GM04503 (cell line): ENCODE measurements at regions not wholly inside any gene's neighbourhood (a gene's known extent, or its start where the extent isn't known, plus 50 kb on each side); places are given as distances from the start of the nearest gene placed in this dataset.
"Not testable (repeated sequence)": the region's sequence is repeated elsewhere in the genome, so short reads cannot be mapped to it uniquely, and the experiment has no call there.

ENCODE experiments used
- DNase-seq: peaks from one replicate; pipeline ENCODE4 v3.0.0-alpha.2; 2012; ENCODE audit warnings: low read depth

DNA sequence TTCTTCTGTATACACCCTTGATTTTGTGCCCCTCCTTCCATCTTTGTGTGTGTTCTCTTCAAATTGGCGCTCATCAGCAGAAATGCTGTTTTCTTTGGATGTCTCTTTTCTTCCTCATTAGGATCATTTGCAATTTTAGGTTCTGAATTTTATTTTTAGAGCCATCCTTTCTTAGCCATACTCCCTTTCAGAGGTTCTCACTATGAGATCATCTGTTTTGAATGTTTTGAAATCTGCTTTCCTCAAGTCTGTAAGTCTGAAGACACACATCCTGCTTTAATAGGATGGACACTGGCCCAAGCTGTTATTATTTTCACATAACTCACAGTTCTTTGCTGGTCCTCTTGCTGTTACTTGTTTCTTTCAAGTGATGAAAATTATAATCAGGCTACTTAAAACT lies 124.8 kb downstream of the BDH1 start:
- DNase-seq, result peak; percentile 65

DNA sequence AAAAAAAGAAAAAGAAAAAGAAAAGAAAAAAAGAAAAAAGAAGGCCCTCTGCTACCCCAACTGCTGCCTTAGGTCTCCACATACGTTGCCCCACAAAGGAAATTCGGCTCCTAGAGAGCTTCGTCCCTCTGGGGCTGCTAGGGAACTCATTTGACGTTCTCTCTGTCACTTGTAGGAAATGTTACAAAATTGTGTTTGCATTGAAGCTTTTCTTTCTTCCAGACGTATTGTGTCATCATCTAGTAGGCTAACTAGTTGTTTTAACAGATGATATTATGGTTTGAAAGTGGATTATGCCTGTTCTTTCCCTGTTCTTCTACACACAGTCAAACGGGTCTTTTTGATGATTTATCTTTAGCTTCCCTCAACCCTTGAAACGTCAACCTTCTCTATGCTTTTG lies 125.3 kb downstream of the BDH1 start:
- no peak for DNase-seq

DNA sequence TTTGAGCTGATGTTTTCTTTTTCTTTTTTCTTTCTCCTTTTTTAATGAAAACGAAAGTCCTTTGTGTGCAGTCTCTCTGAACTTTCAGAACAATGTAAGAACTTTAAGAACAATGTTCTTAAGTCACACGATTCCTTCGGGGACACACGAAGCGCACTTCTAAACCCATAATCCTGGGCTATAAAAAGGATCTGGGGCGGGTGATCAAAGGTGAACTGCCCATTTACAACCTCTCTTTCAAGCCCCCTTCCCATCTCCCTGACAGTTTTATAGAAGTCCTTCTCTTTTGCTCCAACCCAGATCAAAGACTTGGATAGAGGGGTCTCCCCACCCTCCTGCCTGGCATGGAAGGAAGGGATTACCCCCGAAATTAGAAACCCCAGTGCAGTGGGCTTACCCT lies 126.8 kb downstream of the BDH1 start:
- DNase-seq, result no peak

DNA sequence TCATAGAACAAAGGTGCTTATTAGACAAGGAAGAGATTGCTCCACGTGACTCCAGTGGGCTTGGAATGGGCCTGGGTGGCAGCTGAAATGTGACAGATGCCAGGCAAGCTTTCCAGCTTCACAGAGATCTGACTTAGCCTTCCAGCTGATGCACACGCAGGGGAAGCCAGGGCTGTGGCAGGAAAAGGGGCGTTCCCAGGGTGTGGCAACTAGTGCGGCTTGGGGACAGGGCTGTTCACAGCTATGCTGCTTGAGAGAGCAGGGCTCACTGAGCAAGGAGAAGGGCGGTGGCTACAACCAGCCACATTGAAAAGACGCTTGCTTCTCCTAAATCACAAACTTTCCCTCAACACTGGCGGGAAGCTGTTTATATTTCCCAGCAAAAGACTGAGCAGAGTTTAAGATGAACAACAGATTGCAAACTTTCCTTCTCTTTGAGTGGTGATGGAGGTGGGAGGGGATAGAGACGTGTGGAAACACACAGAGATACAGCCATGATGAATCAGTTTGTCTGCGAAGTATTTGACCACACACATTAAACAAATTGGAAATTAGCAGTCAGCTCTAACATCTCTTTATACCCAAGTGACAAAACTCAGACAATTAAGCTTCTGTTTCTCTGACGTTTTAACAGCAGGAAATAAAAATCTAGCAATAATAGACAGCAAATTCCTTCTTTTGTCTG lies 127.5 kb downstream of the BDH1 start:
- DNase-seq, result peak; percentile 31

DNA sequence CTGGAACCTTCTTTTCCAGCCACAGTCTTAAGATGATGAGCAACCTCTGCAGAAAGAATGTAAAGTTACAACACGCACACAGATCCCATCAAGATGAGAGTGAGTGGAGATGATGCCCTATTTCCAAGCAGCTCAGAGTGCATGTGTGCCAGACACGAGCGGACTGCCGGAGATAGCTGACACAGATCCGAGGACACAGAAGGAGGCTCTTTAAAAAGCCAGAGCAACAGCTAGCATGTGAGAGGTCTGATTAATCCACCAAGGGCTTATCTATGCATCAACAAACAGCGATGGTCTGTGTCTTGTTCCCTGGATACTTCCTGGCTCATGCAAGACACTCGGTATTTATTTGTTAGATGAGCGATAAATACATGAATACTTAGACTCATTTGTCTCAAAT lies 128.6 kb upstream of the DLG1 start:
- no peak for DNase-seq

DNA sequence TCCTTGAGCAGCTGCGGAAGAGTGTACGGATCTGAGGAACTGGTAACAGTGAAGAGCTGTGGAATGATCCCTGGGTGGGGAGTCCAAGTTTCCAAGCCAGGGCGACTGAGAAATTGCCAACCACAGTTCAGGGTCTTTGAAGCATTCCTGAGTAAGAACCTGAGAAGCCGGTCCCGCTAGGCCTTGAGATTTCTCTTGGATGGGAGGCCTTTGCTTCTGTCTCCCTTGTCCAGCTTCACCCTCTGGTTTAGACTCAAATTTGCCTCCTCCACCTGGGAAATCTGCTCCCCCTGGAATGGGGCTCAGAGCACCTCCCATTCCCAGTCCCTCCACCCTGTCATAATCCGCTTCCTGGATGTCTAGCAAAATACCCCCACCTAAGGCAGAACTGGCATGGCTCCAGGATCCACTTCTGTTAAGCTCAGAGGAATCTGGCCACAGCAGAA lies 127.7 kb upstream of the DLG1 start:
- no peak for DNase-seq

DNA sequence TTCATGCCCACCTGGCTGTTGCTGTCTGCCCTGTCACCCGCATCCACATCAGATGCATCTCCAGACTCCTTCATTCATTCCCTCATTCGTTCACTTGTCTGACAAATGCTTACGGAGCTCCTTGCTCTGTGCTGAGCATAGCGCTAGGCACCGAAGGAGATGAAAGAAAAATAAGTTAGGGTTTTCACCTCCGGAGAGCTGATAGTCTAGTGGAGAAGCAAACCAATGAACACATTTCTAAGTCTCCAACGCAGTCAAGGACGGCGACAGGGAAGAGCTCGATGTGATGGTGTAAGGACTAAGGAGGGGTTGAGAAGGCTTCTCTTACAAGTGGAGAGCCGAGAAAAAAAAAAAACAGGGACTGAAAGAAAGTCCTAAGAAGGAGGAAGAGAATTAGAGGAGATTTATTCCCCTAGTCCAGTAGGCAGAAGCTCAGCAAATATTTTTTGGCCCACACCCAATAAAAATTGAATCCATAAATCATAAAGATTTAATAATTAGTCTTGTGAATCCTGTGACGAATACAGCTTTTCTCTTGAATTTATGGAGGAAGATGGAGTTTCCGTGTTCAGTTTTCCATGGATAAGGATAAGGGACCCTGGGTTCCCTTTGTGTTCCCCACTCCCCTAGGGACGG lies 127.2 kb upstream of the DLG1 start:
- no peak for DNase-seq

DNA sequence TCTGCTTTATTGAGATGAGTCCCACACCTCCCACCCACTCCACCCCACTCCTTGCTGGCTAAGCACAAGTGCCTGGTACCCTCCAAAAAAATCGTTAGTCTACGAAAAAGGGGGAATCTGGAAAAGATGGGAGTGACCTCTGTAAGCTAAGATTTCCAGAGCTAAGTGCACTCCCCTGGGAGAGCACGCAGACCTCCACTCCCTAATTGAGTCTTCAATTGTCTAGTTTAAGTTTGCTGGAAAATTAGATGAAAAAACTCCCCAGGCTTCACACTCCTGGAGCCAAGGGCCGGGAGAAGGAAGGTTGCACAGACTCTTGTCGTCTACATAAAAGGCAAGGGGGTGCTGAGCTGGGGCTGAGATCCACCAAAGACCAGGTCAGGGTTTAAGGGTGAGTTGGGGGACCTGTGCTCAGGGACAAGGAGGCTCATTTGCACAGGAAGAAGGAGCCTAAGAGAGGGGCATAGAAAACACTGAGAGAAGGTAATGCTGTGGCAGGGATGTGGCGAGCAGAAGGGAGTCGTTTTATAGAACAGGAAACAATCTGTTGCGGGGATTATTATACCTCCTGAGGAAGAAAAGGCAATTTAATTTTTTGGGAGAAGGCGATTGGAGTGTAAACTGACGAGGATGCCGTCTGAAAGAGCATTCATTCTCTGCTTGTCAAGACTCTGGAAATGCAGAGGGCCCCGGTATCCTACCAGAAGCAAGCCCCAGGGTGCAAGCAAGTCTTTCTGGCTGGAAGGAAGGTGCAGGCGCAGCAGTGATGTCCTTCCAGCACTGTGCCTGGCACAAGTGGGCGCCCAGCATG lies 126.5 kb upstream of the DLG1 start:
- DNase-seq, result no peak

DNA sequence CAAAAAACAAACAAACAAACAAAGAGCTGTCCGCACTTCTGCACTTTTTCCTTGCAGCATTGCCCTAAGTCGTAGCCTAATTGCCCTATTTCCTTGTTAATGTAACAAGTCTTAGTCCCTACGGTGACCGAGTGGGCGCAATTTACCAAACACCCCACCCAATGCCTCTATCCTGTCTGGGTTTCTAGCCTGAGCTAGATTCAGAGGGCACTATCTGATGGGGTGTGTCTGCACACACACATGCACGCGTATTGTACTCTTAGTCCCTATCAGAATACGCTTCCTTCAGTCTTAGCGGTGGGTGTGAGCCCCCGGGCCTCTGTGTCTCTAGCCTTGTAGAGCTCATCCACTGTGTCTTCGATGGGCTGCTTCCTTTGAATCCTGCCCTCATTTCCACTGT lies 125.9 kb upstream of the DLG1 start:
- DNase-seq, result no peak

DNA sequence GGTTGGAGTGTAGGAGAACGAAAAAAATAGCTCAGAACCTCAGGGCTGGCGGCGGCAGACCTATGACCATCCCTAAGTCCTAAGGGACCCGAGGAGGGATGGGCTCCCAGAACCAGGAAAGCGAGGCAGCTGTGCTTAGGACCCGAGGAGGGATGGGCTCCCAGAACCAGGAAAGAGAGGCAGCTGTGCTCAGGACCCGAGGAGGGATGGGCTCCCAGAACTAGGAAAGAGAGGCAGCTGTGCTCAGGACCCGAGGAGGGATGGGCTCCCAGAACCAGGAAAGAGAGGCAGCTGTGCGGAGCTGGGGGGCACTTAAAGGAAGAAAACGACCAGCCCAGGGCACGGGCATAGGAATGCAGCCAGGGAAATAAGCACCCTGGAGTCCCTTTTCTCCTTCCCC lies 125.0 kb upstream of the DLG1 start:
- no peak for DNase-seq

DNA sequence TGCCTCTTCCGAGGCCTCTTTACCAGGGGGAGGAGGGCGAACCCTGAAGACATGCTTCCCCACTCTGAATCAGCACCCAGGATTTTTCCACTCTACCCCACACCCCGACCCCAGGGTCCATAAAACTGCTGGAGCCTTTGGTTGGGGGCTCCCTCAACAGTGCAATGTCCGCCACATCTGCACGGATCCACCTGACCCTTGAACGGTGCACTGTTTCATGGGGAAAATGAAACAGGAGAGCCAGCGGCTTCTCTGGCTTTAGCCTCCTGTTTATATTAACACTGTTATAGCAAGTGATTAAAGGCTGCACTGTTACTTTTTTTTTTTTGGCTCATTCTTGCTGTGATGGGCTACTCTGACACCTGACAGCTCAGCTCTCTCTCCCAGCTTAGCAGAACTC lies 124.1 kb upstream of the DLG1 start:
- DNase-seq, result no peak

DNA sequence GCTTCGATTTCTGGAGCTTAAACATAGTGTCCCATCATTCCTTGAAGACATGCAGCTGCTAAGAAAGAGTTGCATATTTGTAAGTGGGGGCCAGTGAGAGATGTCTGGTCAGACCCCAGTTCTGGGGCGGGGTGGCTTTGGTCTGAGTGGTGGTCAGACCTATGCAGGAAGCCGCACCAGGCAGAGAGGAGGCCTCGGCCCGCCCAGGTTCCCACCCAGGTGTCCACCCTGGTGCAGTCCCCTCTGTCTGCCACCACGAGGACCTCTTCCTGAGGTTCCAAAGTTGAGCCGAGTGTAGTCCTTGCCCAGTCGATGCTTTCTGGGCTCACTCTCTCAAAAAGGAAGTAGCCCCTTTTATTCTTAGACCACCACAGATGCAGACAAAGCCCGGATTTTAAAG lies 122.6 kb upstream of the DLG1 start:
- DNase-seq, result no peak

DNA sequence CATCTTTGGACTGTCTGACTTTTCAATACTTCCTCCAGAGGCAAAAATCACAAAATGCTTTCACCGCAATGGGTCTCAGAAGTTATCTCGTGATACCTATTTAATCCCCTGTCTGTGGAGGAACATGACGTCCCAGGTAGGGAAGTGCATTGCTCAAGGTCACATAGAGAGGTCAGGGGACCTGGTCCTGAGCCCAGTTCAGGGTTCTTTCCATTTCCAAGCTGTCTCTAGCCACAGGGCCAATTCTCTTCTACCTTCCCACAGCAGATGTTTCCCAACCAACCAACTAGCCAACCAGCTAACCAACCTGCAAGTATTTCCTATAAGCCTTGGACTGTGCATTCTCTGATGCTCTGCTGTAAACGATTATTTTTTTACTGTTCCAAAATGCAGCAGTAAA lies 122.2 kb upstream of the DLG1 start:
- DNase-seq, result no peak

DNA sequence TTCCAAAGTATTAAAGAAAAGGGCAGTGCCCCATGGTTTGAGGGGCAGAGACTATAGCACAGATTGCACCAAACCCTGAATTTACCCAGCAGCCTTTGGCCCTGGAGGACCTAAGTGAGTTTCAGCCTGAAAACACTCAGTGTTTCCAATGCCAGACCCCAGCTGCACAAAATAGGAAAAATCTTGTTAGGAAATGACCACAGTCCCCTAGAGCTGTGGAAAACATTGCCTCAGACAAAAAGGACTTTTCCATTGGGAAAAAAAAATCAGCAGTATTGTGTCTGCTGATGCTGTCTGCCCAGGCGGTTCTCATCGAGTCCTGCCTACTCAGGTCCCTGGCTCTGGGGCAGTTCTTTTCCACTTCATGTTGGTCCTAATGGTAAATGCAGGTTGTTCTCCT lies 121.7 kb upstream of the DLG1 start:
- DNase-seq, result no peak

DNA sequence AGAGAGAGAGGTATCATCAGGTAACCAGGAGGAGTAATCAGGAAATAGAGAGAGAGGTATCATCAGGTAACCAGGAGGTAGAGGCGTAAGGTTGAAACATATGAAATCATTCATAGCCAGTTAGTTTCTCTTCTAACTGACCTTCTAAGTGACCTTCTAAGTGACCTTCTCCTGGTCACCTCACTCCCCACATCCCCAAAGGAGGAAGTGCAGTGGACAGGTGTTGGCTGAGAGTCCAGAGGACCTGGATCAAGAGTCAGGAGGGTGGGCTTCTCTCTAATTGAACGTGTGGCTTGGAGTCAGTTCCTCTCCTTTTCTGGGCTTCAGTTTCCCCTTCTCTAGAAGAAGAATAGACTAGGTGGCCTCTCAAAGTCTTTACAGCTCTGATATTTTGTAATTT lies 121.3 kb upstream of the DLG1 start:
- DNase-seq, result no peak

DNA sequence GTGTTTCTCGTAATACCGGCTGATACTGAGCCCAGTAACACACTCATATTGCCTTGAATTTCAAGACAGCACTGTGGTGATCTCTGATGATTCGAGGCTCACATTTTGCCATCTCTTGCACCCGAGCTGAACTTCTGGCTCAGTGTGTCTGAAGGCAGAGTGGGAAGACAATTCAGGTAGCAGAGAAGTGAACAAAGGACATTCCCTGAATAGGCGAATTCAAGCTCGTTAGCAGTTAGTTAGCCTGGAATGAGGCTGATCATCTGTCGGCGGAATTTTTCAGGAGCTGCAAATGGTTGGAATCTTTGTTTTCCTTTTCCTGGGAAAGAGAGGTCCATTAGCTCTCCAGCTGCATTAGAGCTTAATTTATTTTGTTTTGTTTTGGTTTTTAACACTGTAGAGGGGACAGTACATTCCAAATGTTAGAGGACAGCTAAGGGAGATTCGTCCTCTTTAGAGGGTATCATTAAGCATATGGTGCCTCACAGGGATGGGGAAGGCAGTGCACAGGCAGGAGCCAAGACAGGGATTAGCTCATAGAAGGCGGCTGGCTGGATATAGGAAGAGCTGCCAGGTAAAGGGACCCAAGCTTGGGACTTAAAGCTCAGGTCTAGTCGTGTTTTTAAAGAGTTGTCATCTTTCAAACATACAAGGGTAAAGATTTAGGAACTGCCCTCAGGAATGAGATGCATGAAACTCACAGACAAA lies 119.7 kb upstream of the DLG1 start:
- no peak for DNase-seq

DNA sequence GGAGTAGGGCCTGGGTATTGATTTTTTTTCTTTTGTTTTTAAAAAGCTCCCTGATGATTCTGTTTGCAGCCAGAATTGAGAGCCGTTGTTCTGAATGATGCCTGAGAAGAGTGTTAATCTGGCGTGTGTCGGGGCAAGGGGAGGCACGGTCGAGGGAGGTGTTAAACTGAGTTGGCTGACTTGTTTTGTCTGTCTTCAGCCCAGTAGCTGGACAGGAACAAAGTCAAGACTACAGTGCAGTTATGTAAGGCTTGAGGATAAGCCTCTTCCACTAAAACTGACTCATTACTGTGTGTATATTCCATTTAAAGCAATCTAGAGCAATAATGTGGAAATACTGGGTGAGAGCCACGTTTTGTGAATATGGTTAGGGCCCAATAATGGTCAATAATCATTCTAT lies 119.0 kb upstream of the DLG1 start:
- DNase-seq, result no peak

DNA sequence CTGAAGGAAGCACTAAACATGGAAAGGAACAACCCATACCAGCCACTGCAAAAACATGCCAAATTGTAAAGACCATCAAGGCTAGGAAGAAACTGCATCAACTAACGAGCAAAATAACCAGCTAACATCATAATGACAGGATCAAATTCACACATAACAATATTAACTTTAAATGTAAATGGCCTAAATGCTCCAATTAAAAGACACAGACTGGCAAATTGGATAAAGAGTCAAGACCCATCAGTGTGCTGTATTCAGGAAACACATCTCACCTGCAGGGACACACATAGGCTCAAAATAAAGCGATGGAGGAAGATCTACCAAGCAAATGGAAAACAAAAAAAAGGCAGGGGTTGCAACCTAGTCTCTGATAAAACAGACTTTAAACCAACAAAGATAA lies 113.5 kb upstream of the DLG1 start:
- not testable (repeated sequence) for DNase-seq

DNA sequence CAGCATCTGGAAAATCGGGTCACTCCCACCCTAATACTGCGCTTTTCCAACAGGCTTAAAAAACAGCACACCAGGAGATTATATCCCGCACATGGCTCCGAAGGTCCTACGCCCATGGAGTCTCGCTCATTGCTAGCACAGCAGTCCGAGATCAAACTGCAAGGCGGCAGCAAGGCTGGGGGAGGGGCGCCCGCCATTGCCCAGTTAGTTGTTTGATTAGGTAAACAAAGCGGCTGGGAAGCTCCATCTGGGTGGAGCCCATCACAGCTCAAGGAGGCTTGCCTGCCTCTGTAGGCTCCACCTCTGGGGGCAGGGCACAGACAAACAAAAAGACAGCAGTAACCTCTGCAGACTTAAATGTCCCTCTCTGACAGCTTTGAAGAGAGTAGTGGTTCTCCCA lies 111.8 kb upstream of the DLG1 start:
- not testable (repeated sequence) for DNase-seq

DNA sequence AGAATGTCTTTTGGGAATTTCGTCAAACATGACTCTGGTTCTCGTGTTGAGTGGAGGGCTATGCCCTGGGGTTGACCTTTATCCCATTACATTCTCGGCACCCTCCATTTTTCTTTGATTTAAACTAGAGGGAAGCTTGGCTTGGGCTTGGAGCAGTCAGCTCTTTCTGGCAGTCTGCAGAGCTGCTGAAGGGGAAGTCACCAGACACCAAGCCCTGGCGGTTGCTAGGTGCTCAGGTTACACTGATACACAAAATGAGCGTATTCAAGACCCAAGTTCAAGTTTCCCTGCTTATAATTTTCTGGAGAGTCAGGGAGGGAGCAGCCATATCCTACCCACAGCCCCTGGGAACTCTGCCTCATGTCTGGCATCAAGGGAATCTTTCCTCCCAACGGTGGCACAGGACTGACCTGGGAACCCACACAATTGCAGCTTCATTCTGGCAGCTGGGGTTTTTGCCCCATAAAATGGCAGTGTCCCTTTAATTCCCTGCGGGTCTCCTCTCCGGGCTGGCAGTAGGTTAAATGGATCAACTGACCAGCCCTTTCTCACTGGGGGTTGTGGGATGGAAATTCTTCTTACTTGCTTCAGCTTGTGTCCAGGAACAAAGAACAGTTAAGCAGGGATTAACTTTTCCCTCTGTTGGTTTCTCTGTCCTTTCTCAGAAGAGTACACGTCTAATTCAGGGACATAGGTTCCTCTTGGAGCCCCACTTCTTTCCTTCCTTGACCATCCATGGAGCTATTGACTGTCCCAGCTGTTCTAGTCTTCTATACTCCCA lies 110.0 kb upstream of the DLG1 start:
- no peak for DNase-seq

DNA sequence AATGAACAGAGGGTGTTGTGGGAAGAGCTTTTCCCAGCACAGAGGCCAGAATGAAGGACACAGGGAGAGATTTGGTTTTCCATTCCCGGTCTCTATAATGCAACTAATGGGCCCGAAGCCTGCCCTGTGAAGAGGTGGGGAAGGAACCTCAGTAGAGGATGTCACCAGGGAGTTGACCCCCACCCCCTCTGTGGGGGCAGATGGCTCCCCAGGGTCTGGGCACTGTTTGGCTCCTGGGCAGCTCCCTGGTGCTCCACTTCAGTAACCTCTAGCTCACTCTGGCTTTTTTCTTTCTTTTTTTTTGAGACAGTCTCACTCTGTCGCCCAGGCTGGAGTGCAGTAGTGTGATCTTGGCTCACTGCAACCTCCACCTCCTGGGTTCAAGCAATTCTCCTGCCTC lies 109.1 kb upstream of the DLG1 start:
- no peak for DNase-seq

DNA sequence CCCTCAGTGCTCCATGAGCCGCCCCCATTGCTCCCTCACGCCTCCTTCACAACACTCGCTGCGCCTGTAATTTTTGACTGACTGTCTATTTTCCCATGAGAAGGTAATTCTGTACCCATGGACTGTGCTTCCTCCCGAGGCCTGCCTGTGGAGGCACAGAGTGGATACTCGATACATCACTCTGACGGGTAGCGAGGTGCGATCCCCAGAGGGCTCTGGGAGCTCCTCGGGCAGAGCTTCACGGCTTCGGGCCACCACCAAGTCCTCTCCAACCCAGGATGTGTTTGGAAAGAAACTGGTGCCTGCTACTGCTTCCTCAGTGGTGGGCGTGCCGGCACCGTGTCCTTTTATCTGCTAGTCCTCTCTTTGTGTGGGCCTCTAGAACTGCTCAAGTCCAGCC lies 108.6 kb upstream of the DLG1 start:
- no peak for DNase-seq
